ENCODE measurements at regions not wholly inside any gene's neighbourhood (a gene's known extent, or its start where the extent isn't known, plus 50 kb on each side); places are given as distances from the start of the nearest gene placed in this dataset.

GRCh38 chr11:45527898-45528297 lies 137.5 kb downstream of the CHST1 start:
- TF ChIP-seq ZNF451 (CRISPR knock-in tag; IDR thresholded peaks at IDR 0.05) (no peak), POLR2AphosphoS5 (IDR thresholded peaks at IDR 0.05; ENCODE audit: low read depth, low read length) (no peak), ATF2 (CRISPR knock-in tag; IDR thresholded peaks at IDR 0.05) (no peak), SRSF9 (IDR thresholded peaks at IDR 0.05; ENCODE audit: borderline replicate concordance, insufficient read depth, low read depth, low read length, poor library complexity, severe bottlenecking) (no peak), CHD4 (IDR thresholded peaks at IDR 0.05; ENCODE audit: borderline replicate concordance, low read length) (no peak)
